GM19395 (cell line): ENCODE measurements at regions not wholly inside any gene's neighbourhood (a gene's known extent, or its start where the extent isn't known, plus 50 kb on each side); places are given as distances from the start of the nearest gene placed in this dataset.
A peak's percentile ranks its signal among the peaks of the same experiment; 100 is the strongest.
"Not testable (repeated sequence)": the region's sequence is repeated elsewhere in the genome, so short reads cannot be mapped to it uniquely, and the experiment has no call there.

Experiments used
- ATAC-seq: cut with Tn5 transposase; IDR thresholded peaks from one replicate; pipeline ENCODE4 v1.9.1; 2021; ENCODE audit warnings: mild to moderate bottlenecking, moderate library complexity; ENCODE audit not compliant: unreplicated experiment

DNA sequence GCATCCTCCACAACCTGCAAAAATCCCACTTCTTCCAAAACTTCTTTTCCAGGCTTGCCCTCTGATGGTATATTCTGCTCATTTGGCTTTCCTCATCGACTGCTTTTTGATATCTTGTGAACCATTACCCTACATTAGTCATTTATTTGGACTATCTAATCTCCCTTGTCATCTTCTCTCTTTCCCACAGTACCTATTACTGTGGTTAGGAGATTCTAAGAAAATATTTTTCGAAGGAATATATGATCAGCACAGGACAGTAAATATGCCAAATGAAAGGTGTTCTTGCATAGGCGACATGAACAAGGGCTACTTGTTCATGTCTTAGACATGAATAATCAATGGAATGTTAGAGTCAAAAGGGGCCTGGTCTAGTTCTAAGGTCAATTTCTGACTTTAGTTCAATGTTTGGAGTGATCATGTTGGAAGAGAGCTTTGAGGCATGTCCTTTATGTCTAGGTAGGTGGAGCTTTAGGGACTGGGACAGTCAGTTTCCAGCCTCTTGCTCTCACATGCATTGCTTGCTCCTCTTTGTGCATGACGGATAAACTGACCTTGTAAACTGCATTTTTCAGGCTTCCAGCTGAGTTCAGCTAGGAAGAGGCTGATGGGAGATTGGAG lies 243.4 kb upstream of the RPS23 start:
- no peak for ATAC-seq

DNA sequence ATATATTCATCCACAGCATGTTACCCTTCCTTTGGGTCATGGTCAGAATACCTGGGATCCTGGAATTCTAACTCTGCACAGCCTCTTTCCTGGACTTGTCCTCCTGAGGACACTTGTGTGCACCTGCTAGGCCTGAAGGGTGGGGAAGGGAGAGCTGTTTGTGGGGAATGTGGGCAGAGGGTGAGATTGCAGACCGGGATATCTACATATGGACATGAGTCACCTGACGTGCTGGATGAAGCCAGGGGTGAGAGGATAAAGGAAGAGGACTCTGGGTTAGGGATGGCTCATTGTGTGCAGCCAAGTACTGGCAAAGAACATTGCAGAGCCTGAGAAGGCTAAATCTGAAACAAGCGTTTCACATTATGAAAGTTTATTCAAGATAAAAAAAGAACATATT lies 241.4 kb upstream of the RPS23 start:
- ATAC-seq = no peak

DNA sequence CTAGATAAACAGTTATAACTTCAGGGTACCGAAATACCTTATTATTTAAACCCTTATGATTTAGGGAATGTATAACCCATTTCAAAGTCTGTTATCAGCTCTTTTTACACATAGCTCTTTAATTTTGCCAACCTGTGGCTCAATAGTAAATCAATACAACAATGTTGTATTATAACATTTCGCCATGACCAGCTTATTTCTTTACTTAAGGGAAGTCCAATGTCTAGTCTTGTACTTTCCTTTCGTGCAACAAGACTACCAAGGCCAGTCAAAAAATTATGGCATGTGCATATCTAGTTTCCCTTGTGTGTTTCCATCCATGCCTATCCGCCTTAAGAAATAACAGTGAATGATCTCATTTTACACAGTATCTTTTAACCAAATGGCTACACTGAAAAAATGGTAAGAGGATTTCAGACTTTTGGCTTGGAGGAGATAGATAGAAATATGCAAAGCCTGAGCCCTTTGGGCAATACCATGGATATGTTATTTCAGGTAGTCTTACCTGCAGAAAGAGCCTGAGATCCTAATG lies 239.5 kb upstream of the RPS23 start:
- ATAC-seq = no peak

DNA sequence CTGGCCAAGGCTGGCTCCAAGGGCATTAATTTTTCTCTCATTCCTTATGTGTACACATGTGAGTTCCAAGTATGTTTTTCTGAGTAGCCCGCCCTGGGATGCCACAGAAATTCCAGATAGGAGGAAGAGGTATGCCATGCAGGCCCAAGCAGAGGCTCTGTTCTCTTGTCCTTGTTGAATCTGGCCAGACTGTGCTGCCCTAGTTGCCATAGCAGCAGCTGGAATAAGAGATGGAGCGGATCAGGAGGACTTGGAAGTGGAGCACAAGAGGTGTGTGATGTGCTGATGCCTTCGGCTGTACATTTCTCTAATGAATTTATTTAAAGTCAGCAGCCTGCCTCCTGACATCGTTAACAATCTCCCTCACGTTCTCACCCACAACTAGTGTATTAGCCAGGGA lies 235.6 kb upstream of the RPS23 start:
- no peak for ATAC-seq

DNA sequence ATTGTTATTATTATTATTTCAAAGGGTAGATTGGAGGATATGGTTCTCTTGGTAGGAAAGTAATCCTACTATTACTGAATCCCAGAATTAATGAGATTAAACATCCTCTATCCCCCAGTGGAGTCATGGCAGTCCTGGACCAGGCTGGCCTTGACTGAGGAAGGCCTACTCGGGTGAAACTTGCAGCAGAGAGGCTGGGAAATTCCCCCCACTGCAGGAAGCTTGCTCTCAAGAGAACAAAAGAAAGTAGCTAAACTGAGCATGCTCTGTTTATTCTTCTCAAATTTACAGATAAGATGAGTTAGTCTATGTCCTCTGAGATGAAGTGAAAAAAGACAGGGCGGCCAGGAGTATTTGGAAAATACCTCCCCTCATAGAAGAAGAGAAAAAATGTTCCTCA lies 233.9 kb upstream of the RPS23 start:
- ATAC-seq = peak; percentile 56

DNA sequence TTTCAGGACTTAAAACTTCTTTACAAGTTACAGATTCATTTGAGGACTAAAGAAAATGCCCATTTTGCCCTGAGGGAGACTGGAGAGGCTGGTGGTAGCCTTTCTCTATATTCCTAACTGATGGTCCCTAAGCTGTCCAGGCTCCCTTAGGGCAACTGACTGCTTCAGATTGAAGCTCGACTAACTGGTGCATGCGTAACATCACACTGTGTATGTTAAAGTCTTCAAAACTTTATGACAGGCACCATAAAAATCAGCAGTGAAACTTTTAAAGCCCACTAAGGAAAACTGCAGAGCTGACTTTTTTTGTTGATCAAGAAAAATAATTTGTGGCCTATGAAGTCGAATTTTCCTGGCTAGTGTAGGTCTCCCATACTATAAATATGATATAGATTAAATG lies 233.0 kb upstream of the RPS23 start:
- ATAC-seq = no peak

DNA sequence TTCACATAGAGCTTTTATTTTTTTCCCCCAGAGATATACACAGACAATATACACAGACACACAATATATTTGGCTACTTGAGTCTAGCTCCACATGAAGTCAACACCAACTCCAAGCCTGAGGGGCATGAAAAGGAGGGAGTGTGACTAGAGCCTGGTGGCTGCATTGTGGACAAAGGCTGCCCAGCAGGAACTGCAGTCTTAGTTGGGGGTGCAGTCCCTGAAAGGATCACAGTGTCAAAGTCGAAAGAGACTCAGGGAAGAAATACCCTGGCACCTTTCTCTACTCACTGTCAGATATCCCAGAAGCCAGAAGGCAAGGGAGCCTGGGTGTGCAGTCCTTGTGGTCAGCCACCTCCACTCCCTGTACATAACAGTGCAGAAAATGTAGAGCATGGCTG lies 231.6 kb upstream of the RPS23 start:
- ATAC-seq = no peak

DNA sequence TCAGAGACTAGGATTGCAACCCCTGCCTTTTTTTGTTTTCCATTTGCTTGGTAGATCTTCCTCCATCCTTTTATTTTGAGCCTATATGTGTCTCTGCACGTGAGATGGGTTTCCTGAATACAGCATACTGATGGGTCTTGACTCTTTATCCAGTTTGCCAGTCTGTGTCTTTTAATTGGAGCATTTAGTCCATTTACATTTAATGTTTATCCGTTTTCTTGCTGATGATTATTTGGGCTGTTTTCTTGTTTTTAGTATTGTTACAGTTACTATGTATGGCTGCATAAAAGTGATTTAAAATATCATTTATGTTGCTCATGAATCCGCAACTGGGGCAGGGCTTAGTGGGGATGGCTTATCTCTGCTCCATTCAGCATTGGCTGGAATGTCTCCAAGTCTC lies 228.2 kb upstream of the RPS23 start:
- ATAC-seq = not testable (repeated sequence)

DNA sequence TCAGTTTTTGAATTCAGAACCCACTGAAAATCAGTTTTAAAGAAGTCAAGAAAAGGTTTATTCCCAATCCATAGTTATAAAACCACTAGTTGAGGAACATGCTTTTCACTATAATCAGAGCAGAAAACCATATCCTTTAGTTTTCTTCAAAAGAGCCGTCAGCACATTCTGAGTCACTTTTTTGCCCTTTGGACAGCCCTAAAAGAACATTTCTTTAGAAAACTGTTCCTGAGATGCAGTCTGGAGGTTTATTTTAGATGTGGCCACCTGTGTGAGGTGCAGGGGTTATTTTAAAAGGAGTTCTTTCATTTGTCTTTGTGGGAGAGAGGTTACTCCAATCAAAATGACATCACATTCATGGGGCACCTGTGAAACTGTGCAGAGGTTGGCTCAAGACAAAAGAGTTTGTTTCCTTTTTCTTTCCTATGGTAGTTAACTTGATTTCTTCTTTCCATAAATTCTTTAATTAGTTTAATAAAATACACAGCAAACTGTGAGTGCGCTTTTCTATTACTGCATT lies 221.6 kb upstream of the RPS23 start:
- ATAC-seq = no peak

DNA sequence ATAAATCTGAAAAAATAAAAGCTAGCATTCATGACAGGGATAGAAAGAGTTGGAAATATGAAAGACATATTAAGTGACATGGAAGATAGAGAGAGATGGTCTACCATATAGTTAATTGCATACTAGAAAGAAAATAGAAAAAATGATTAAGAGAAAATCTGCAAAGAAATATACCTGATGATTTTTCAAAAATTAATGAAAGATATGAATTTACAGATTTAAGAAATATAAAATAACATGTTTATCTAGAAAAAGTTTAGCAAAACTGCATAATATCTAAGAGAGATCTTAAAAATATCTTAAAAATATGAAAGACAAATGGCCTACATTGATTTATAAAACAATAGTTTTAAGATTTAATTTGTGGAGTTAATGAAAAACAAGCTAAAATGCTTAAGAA lies 219.1 kb upstream of the RPS23 start:
- no peak for ATAC-seq

DNA sequence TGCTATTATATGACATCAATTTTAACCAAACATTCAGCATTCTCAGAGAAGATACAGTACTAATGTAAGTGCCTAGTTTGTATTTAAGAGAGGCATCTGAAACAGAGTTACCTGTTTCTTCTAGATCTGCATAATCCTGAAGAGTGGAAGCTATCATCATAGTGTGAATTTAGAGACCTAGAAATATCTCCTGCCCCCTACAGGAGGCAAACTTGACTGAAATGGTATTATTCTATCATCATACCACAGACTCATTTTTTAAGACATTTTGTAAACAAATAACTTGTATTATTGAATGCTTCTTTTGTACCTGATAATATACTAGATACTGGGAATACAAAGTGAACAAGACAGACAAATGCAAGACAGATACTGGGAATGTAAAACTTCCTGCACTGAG lies 216.8 kb upstream of the RPS23 start:
- no peak for ATAC-seq

DNA sequence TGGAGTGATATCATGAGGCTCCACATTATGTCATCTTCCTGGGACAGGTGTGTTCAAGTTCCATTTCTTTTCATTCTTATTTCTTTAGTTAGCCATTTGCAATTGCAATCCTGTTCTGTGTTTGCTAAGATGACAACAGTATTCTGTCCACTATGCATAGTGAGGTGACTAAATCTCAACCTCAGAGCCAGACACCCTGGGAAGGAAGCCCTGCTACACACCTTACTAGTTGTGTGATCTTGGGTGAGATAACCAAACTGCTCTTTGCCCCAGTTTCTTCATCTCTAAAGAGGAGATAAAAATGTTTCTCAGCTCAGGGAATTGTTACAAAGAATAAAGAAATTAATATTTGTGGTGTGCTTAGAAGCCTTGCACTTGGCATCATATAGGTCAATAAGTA lies 215.1 kb upstream of the RPS23 start:
- no peak for ATAC-seq

DNA sequence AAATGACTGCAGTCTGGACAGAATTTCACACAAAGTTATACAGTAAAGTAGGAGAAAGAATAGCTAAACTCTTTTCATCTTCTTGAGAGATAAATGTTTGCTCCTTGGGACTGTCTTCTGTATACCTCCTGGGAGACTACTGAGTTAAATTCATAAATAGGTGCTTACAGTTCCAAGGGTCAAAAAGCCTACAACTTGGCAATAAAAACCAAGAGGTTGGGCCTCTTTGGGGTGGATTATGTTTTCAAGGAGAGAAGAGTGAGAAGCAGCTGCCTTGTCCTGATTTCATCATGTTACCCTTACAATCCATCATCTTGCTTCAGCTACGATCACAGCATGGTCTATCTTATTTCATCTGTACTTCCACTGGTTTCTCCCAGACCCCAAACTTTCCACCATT lies 213.2 kb upstream of the RPS23 start:
- ATAC-seq = no peak

DNA sequence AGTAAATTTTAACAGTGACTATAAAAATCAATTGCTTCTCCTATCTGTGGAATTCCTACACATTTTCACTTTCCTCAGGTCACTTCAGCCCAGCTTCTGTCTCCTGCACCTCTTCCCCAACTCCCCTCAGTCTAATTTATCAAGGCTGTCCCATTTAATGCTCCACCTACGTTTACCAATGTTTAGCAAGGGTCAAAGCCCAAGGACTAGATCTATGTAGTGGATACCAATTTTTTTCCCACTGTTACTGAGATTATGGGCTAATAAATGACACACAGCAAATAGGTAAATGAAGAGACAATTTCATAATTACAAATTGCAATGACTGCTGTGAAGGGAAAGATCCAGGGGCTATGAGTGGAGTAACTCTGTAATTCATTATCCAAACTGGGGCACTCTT lies 211.5 kb upstream of the RPS23 start:
- ATAC-seq = no peak

DNA sequence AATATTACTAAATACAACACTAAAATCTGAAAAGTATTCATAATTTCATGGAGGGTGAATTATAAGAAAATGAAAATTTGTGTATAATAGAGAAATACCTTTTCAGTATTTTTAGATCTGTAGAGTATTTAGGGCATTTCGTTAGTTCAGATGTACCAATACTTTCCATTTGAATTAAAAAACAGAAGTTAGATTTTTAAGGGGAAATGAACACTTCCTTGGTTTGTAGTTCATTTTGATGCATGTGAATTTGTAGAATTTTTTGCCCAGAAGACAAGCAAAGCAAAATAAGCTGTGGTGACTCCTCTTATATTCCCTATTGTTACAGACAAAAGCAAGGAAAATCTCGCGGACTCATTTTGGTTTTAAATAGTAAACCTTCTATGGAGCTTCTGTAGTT lies 209.0 kb upstream of the RPS23 start:
- ATAC-seq = no peak

DNA sequence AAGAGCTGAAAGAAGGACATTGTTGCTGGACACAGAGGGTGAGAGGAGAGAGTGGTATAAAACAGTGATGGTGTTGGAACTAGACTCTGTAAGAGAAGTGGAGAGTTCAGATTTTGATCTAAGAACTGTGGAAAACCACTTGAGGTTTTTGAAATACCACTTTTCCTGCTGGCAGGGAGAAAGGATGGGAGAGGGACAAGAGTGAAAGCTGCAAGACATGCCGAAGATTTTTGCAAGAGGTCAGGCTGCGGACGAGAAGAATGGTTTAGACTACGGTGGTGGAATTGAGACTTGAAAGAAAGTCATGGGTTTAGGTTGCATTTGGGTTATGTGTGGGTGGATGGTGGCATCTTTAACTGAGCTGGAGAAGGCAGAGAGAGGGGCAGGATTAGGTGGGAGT lies 202.2 kb upstream of the RPS23 start:
- no peak for ATAC-seq

DNA sequence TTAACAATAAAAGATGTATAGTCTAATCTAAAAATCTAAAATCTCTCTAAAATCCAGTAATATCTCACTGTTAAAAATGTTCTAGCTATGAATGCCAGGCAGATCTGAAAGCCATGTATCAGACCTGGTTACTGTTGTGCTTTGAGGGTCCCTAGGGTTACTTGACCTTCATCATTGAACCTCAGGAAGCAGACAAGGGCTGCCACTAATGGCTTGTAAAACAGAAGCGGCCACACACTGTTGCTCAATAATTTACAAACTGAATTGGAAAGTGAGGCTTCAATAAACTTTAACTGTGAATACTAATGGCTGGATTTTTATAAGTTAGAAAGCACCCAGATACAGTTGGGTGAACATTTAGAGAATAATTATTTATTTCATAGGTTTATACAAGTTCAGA lies 198.0 kb upstream of the RPS23 start:
- ATAC-seq = no peak

DNA sequence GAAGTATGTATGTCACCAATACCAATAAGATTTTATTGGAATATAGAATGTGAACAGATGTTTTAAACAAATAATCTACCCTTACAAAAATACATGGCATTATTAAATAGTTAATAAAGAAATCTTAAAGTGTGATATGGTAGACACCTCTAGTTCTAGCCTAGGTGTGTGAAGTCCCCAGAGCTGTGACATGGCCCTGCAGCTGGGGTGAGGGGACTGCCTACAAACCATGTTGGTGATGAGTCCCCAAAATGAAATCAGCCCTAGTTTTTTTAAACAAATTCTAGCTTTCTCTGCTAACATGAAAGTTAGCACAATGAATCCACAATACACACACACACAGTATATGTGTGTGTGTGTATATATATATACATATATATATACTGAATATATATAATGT lies 195.1 kb upstream of the RPS23 start:
- no peak for ATAC-seq

DNA sequence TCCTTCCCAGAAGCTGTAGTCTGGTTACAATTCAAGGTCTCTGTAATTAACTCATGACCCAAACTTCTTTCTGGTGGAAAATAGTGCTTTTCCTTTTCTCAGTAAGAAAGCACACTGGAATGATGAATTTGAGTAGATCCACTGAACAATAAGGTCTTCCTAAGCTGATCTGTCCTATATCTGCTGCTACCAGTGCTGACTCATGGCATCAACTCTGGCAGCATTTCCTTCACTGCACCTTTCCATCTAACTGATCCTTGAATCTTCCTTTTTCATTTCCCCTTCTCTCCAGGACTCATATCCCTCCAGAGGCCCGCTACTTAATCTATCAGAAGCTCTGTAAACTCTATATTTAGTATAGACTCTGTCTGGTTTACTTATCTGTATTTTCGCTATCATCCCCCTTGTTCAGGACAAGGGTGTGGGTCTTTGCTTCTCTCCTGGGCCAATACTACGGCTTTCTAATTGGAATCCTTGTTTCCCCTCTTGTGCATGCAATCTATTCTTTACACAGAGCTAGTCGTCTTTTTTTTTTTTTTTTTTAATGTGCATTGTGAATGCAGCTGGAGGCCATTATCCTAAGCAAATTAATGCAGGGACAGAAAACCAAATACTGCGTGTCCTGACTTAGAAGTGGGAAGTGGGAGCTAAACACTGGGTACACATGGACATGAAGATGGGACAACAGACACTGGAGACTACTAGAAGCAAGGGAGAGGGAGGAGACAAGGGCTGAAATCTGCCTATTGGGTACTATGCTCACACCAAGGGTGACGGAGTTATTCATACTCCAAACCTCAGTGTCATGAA lies 192.2 kb upstream of the RPS23 start:
- ATAC-seq = no peak

DNA sequence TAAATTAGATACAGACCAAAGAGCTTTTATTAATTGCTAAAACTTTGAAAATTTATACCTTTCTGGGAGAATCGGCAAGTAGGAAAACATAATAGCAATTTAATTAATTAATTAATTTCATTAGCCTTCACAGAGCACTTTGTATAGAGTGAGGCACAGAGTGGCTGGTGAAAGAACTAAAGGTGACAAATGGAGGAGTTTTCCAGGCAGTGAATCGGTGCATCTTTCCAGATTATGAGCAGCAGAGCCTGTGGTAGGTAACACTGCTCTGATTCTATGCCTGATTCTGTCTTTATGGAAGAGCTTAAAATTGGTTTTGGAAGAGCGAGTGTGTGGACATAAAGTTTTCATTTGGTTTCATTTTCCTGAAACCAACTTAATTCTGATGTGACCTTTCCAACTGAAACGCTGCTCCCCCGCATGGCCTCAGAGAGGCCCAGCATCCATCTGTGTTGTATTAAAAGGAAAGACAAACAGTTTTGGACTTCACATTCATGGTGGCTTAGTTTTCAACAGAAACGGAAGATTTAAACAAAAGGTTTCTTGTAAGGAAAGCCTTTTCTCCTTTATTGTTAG lies 188.9 kb upstream of the RPS23 start:
- no peak for ATAC-seq

DNA sequence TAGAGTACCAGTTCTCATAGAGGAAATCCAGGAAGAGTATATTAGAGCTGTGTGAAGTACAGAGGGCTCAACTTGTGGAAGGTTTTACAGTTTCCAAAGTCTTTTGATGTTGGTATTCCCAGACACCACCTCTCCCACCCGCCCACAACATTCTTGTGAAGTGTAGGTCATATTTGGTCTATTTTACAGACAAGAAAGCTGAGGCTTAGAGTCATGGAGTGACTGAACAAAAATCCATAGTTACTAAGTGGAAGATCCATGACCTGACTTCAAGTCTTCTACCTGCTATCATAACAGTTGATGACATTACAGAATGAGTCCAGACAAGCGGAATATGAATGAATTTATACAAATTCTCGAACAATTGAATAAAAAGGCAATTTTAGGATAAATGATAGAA lies 187.1 kb upstream of the RPS23 start:
- no peak for ATAC-seq

DNA sequence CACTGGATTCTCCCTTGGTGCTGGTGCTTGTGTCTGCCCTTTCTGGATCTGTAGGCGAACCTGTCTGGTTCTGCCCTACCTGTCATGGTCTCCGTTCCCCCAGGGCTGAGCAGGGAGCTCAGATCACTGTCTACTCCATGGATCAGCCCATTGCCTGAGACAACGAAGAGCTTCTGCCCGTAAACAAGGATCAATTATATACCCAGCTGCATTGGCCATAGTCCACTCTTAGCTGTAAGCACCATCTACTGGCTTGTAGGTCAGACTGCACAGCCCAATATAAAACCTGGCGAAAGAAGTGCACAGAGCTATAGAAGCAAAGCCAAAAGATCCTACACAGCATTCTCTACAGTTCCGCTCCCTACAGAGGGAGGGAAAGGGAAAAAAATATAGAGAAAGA lies 181.5 kb upstream of the RPS23 start:
- ATAC-seq = no peak
